ENCODE measurements at regions not wholly inside any gene's neighbourhood (a gene's known extent, or its start where the extent isn't known, plus 50 kb on each side); places are given as distances from the start of the nearest gene placed in this dataset.
A peak's percentile ranks its signal among the peaks of the same experiment; 100 is the strongest.
"Not testable (repeated sequence)": the region's sequence is repeated elsewhere in the genome, so short reads cannot be mapped to it uniquely, and the experiment has no call there.

- DNase-seq: no peak
These were observed 560.4 kb upstream of the SYNCRIP start for GRCh38 chr6:86203044-86203443.

GRCh38 chr6:86193821-86194220 lies 551.1 kb upstream of the SYNCRIP start:
- DNase-seq: no peak

- DNase-seq: peak; percentile 69
These were observed 549.4 kb upstream of the SYNCRIP start for GRCh38 chr6:86192123-86192522.

GRCh38 chr6:86175149-86175548 lies 532.5 kb upstream of the SYNCRIP start:
- peak; percentile 8 for DNase-seq

- no peak for DNase-seq
These were observed 512.2 kb upstream of the SYNCRIP start for GRCh38 chr6:86154852-86155251.

- no peak for DNase-seq
These were observed 510.8 kb upstream of the SYNCRIP start for GRCh38 chr6:86153521-86153920.

GRCh38 chr6:86152546-86152945 lies 509.9 kb upstream of the SYNCRIP start:
- no peak for DNase-seq

GRCh38 chr6:86148586-86148985 lies 505.9 kb upstream of the SYNCRIP start:
- no peak for DNase-seq

GRCh38 chr6:86147859-86148258 lies 505.2 kb upstream of the SYNCRIP start:
- DNase-seq: no peak

- DNase-seq: no peak
These were observed 504.6 kb upstream of the SYNCRIP start for GRCh38 chr6:86147311-86147710.

GRCh38 chr6:86146751-86147150 lies 504.1 kb upstream of the SYNCRIP start:
- peak; percentile 41 for DNase-seq

- no peak for DNase-seq
These were observed 499.6 kb upstream of the SYNCRIP start for GRCh38 chr6:86142326-86142725.

GRCh38 chr6:86128130-86128814 lies 485.6 kb upstream of the SYNCRIP start:
- no peak for DNase-seq

GRCh38 chr6:86122086-86122485 lies 479.4 kb upstream of the SYNCRIP start:
- no peak for DNase-seq

- DNase-seq: peak; percentile 63
These were observed 475.6 kb upstream of the SYNCRIP start for GRCh38 chr6:86118271-86118670.

GRCh38 chr6:86107985-86108384 lies 465.3 kb upstream of the SYNCRIP start:
- DNase-seq: no peak

- no peak for DNase-seq
These were observed 445.3 kb upstream of the SYNCRIP start for GRCh38 chr6:86087954-86088353.

- no peak for DNase-seq
These were observed 437.3 kb upstream of the SYNCRIP start for GRCh38 chr6:86079938-86080337.

GRCh38 chr6:86070151-86070550 lies 427.5 kb upstream of the SYNCRIP start:
- DNase-seq: no peak

GRCh38 chr6:86065002-86065401 lies 422.3 kb upstream of the SYNCRIP start:
- DNase-seq: not testable (repeated sequence)

GRCh38 chr6:86057293-86057980 lies 414.8 kb upstream of the SYNCRIP start:
- DNase-seq: peak; percentile 25

- no peak for DNase-seq
These were observed 402.4 kb upstream of the SYNCRIP start for GRCh38 chr6:86045038-86045437.

- DNase-seq: no peak
These were observed 399.5 kb upstream of the SYNCRIP start for GRCh38 chr6:86042214-86042613.

GRCh38 chr6:86031713-86032112 lies 389.0 kb upstream of the SYNCRIP start:
- DNase-seq: no peak

GRCh38 chr6:86030875-86031274 lies 388.2 kb upstream of the SYNCRIP start:
- no peak for DNase-seq

Data from NCI-H2171 (cell line).